ENCODE measurements at regions not wholly inside any gene's neighbourhood (a gene's known extent, or its start where the extent isn't known, plus 50 kb on each side); places are given as distances from the start of the nearest gene placed in this dataset.
"Not testable (repeated sequence)": the region's sequence is repeated elsewhere in the genome, so short reads cannot be mapped to it uniquely, and the experiment has no call there.

GRCh38 chr7:41388933-41389332, 314.0 kb downstream of the INHBA start:
- TF ChIP-seq CTCF (conservative IDR thresholded peaks at IDR 0.05; ENCODE audit: low read depth in 2 of 2); ETS1 (IDR thresholded peaks at IDR 0.05); POLR2AphosphoS5 (IDR thresholded peaks at IDR 0.05; ENCODE audit: low read depth); EZH2 (IDR thresholded peaks at IDR 0.05; ENCODE audit: low read depth, unreplicated experiment); CREB1 (CRISPR knock-in tag; IDR thresholded peaks at IDR 0.05; ENCODE audit: low read depth); NANOG (IDR thresholded peaks at IDR 0.05; ENCODE audit: borderline replicate concordance); JUNB (IDR thresholded peaks at IDR 0.05; ENCODE audit: unreplicated experiment); ZNF114 (CRISPR knock-in tag; IDR thresholded peaks at IDR 0.05): not testable (repeated sequence)
- TF ChIP-seq, protein P1, sequence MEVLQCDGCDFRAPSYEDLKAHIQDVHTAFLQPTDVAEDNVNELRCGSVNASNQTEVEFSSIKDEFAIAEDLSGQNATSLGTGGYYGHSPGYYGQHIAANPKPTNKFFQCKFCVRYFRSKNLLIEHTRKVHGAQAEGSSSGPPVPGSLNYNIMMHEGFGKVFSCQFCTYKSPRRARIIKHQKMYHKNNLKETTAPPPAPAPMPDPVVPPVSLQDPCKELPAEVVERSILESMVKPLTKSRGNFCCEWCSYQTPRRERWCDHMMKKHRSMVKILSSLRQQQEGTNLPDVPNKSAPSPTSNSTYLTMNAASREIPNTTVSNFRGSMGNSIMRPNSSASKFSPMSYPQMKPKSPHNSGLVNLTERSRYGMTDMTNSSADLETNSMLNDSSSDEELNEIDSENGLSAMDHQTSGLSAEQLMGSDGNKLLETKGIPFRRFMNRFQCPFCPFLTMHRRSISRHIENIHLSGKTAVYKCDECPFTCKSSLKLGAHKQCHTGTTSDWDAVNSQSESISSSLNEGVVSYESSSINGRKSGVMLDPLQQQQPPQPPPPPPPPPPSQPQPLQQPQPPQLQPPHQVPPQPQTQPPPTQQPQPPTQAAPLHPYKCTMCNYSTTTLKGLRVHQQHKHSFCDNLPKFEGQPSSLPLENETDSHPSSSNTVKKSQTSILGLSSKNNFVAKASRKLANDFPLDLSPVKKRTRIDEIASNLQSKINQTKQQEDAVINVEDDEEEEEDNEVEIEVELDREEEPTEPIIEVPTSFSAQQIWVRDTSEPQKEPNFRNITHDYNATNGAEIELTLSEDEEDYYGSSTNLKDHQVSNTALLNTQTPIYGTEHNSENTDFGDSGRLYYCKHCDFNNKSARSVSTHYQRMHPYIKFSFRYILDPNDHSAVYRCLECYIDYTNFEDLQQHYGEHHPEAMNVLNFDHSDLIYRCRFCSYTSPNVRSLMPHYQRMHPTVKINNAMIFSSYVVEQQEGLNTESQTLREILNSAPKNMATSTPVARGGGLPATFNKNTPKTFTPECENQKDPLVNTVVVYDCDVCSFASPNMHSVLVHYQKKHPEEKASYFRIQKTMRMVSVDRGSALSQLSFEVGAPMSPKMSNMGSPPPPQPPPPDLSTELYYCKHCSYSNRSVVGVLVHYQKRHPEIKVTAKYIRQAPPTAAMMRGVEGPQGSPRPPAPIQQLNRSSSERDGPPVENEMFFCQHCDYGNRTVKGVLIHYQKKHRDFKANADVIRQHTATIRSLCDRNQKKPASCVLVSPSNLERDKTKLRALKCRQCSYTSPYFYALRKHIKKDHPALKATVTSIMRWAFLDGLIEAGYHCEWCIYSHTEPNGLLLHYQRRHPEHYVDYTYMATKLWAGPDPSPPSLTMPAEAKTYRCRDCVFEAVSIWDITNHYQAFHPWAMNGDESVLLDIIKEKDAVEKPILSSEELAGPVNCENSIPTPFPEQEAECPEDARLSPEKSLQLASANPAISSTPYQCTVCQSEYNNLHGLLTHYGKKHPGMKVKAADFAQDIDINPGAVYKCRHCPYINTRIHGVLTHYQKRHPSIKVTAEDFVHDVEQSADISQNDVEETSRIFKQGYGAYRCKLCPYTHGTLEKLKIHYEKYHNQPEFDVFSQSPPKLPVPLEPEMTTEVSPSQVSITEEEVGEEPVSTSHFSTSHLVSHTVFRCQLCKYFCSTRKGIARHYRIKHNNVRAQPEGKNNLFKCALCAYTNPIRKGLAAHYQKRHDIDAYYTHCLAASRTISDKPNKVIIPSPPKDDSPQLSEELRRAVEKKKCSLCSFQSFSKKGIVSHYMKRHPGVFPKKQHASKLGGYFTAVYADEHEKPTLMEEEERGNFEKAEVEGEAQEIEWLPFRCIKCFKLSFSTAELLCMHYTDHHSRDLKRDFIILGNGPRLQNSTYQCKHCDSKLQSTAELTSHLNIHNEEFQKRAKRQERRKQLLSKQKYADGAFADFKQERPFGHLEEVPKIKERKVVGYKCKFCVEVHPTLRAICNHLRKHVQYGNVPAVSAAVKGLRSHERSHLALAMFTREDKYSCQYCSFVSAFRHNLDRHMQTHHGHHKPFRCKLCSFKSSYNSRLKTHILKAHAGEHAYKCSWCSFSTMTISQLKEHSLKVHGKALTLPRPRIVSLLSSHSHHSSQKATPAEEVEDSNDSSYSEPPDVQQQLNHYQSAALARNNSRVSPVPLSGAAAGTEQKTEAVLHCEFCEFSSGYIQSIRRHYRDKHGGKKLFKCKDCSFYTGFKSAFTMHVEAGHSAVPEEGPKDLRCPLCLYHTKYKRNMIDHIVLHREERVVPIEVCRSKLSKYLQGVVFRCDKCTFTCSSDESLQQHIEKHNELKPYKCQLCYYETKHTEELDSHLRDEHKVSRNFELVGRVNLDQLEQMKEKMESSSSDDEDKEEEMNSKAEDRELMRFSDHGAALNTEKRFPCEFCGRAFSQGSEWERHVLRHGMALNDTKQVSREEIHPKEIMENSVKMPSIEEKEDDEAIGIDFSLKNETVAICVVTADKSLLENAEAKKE (CRISPR knock-in tag; IDR thresholded peaks at IDR 0.05), result not testable (repeated sequence)
- TF ChIP-seq, protein P2, sequence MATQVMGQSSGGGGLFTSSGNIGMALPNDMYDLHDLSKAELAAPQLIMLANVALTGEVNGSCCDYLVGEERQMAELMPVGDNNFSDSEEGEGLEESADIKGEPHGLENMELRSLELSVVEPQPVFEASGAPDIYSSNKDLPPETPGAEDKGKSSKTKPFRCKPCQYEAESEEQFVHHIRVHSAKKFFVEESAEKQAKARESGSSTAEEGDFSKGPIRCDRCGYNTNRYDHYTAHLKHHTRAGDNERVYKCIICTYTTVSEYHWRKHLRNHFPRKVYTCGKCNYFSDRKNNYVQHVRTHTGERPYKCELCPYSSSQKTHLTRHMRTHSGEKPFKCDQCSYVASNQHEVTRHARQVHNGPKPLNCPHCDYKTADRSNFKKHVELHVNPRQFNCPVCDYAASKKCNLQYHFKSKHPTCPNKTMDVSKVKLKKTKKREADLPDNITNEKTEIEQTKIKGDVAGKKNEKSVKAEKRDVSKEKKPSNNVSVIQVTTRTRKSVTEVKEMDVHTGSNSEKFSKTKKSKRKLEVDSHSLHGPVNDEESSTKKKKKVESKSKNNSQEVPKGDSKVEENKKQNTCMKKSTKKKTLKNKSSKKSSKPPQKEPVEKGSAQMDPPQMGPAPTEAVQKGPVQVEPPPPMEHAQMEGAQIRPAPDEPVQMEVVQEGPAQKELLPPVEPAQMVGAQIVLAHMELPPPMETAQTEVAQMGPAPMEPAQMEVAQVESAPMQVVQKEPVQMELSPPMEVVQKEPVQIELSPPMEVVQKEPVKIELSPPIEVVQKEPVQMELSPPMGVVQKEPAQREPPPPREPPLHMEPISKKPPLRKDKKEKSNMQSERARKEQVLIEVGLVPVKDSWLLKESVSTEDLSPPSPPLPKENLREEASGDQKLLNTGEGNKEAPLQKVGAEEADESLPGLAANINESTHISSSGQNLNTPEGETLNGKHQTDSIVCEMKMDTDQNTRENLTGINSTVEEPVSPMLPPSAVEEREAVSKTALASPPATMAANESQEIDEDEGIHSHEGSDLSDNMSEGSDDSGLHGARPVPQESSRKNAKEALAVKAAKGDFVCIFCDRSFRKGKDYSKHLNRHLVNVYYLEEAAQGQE (IDR thresholded peaks at IDR 0.05; ENCODE audit: unreplicated experiment), result not testable (repeated sequence)

All from GM23338 (cell line).